ENCODE measurements at regions not wholly inside any gene's neighbourhood (a gene's known extent, or its start where the extent isn't known, plus 50 kb on each side); places are given as distances from the start of the nearest gene placed in this dataset.

- no peak for DNase-seq (ENCODE audit: low read depth in 4 of 4, low spot score in 2 of 4)
These were observed 298.1 kb downstream of the TCERG1L start for GRCh38 chr10:131013281-131013912.

GRCh38 chr10:131014271-131014670 lies 297.2 kb downstream of the TCERG1L start:
- no peak for DNase-seq (ENCODE audit: low read depth in 4 of 4, low spot score in 2 of 4)

- DNase-seq (ENCODE audit: low read depth in 4 of 4, low spot score in 2 of 4): no peak
These were observed 296.2 kb downstream of the TCERG1L start for GRCh38 chr10:131015271-131015670.

- no peak for DNase-seq (ENCODE audit: low read depth in 4 of 4, low spot score in 2 of 4)
These were observed 295.0 kb downstream of the TCERG1L start for GRCh38 chr10:131016556-131016955.

GRCh38 chr10:131017566-131018285 lies 293.8 kb downstream of the TCERG1L start:
- DNase-seq (ENCODE audit: low read depth in 4 of 4, low spot score in 2 of 4): no peak

GRCh38 chr10:131018886-131019500 lies 292.5 kb downstream of the TCERG1L start:
- no peak for DNase-seq (ENCODE audit: low read depth in 4 of 4, low spot score in 2 of 4)

- DNase-seq (ENCODE audit: low read depth in 4 of 4, low spot score in 2 of 4): no peak
These were observed 291.8 kb downstream of the TCERG1L start for GRCh38 chr10:131019696-131020095.

- DNase-seq (ENCODE audit: low read depth in 4 of 4, low spot score in 2 of 4): no peak
These were observed 290.7 kb downstream of the TCERG1L start for GRCh38 chr10:131020775-131021174.

- DNase-seq (ENCODE audit: low read depth in 4 of 4, low spot score in 2 of 4): no peak
These were observed 290.1 kb downstream of the TCERG1L start for GRCh38 chr10:131021246-131021895.

- no peak for DNase-seq (ENCODE audit: low read depth in 4 of 4, low spot score in 2 of 4)
These were observed 289.6 kb downstream of the TCERG1L start for GRCh38 chr10:131021969-131022368.

- DNase-seq (ENCODE audit: low read depth in 4 of 4, low spot score in 2 of 4): no peak
These were observed 289.2 kb downstream of the TCERG1L start for GRCh38 chr10:131022369-131022768.

GRCh38 chr10:131022981-131023380 lies 288.5 kb downstream of the TCERG1L start:
- DNase-seq (ENCODE audit: low read depth in 4 of 4, low spot score in 2 of 4): no peak

GRCh38 chr10:131024259-131025131 lies 287.0 kb downstream of the TCERG1L start:
- DNase-seq (ENCODE audit: low read depth in 4 of 4, low spot score in 2 of 4): no peak

GRCh38 chr10:131025333-131025732 lies 286.2 kb downstream of the TCERG1L start:
- no peak for DNase-seq (ENCODE audit: low read depth in 4 of 4, low spot score in 2 of 4)

GRCh38 chr10:131027256-131027655 lies 284.3 kb downstream of the TCERG1L start:
- no peak for DNase-seq (ENCODE audit: low read depth in 4 of 4, low spot score in 2 of 4)

GRCh38 chr10:131031346-131031745 lies 280.2 kb downstream of the TCERG1L start:
- no peak for DNase-seq (ENCODE audit: low read depth in 4 of 4, low spot score in 2 of 4)

GRCh38 chr10:131032329-131033165 lies 279.0 kb downstream of the TCERG1L start:
- no peak for DNase-seq (ENCODE audit: low read depth in 4 of 4, low spot score in 2 of 4)

- DNase-seq (ENCODE audit: low read depth in 4 of 4, low spot score in 2 of 4): no peak
These were observed 278.1 kb downstream of the TCERG1L start for GRCh38 chr10:131033166-131034085.

Data from left renal cortex interstitium (tissue), 4 donors.